ENCODE measurements at regions not wholly inside any gene's neighbourhood (a gene's known extent, or its start where the extent isn't known, plus 50 kb on each side); places are given as distances from the start of the nearest gene placed in this dataset.
A peak's percentile ranks its signal among the peaks of the same experiment; 100 is the strongest.
"Not testable (repeated sequence)": the region's sequence is repeated elsewhere in the genome, so short reads cannot be mapped to it uniquely, and the experiment has no call there.

DNA sequence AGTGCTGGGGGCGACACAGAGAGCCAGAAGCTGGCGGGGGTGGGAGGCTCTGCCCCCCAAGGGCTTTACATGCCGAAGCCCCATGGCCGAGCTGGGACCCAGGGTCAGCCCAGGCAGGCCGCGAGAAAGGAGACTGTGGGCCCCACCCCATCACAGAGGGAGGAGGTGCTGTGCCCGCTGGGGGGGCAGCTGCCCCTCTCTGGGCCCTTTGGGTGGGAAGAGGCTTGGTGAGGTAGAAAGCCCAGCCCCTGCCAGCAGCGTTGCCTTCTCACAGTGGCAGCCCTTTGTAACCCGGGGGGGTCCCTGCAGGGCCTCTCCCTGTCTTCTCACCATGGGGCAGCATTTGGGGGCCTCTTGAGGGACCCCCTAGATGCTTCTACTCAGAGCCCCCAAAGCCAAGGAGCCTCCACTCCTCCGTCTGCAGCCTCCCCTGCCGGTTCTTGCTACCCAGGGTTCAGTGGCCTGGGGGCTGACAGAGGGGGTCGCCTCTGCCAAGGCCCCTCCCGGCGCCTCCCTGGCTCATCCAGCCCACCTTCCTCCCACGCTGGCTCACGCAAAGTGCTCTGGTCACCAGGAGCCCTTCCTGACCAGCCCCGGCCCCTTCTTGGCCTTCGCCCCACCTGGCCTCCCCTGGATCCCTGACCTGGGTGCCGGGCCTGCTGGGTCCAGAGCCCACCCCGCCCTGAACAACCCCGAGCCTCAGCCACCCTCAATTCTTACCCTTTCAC lies 2967.9 kb downstream of the RPIA start:
- Histone ChIP-seq H3K4me3 (peak overlapping the region in 3 of 4 donors; percentile 46 to 51 (median 49)), H3K27ac (peak overlapping the region in 2 of 4 donors; percentile 53 to 62)
- H3K9me3 ChIP-seq; H3K4me1 ChIP-seq; H3K27me3 ChIP-seq; H3K36me3 ChIP-seq; DNase-seq; intact Hi-C loops (cut with DNase I): not testable (repeated sequence)
- no CpG with 5 or more reads among the region's 21 CpGs for WGBS, 2 donors

DNA sequence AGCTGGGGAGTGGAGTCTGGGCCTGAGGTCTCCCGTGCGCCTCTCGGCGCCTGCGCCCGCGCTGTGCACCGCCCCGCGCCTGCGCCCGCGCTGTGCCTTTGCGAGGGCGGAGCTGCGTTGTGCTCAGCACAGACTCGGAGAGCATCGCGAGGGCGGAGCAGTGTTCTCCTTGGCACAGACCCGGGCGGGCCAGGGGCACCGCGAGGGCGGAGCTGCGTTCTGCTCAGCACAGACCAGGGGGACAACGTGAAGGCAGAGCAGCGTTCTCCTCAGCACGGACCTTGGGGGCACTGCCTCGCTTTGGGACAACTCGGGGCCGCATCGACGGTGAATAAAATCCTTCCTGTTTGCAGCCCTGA lies 2968.4 kb downstream of the RPIA start:
- no CpG with 5 or more reads among the region's 34 CpGs for WGBS, 2 donors
- H3K27me3 ChIP-seq, DNase-seq: not testable (repeated sequence)

GRCh38 chr2:91667341-91667740 lies 2975.9 kb downstream of the RPIA start:
- H3K4me1 ChIP-seq; H3K36me3 ChIP-seq; H3K27me3 ChIP-seq; intact Hi-C loops (cut with DNase I); H3K9me3 ChIP-seq; DNase-seq; H3K27ac ChIP-seq; H3K4me3 ChIP-seq: not testable (repeated sequence)
- no CpG with 5 or more reads among the region's 2 CpGs for WGBS, 2 donors

More for the DNA sequence above, 2968.4 kb downstream of the RPIA start:
- intact Hi-C loops (cut with DNase I); H3K27ac ChIP-seq; H3K36me3 ChIP-seq; H3K9me3 ChIP-seq; H3K4me1 ChIP-seq: not testable (repeated sequence)
- peak overlapping the region in 3 of 4 donors; percentile 46 to 51 (median 49) for H3K4me3 ChIP-seq

- H3K27me3 ChIP-seq; DNase-seq; H3K4me3 ChIP-seq; H3K27ac ChIP-seq; intact Hi-C loops (cut with DNase I); H3K9me3 ChIP-seq; H3K4me1 ChIP-seq; H3K36me3 ChIP-seq: not testable (repeated sequence)
- WGBS, 2 donors: no CpG with 5 or more reads among the region's 36 CpGs
Measured at GRCh38 chr2:91685541-91685940, 2994.1 kb downstream of the RPIA start.

- H3K4me1 ChIP-seq; DNase-seq; H3K9me3 ChIP-seq; H3K27ac ChIP-seq; intact Hi-C loops (cut with DNase I); H3K27me3 ChIP-seq; H3K36me3 ChIP-seq: not testable (repeated sequence)
- no CpG with 5 or more reads among the region's 42 CpGs for WGBS, 2 donors
- peak overlapping the region in 1 of 4 donors; percentile 15 for H3K4me3 ChIP-seq
Measured at GRCh38 chr2:91686046-91686445, 2994.6 kb downstream of the RPIA start.

Small RNA genes lying in the stretch of these regions (small RNA-seq; reads per million reads assigned to genes)
- gene AC233266.1: 0 reads per million in 4 donors
- 0 reads per million in 4 donors for gene RNA5SP100

Data from esophagus squamous epithelium (tissue), 5 donors.